NCI-H1436 treated with DMSO at 0.1 percent for 48 hours (cell line): ENCODE measurements at regions not wholly inside any gene's neighbourhood (a gene's known extent, or its start where the extent isn't known, plus 50 kb on each side); places are given as distances from the start of the nearest gene placed in this dataset.

Experiments
- DNase-seq: peaks from one replicate; lab custom pipeline; 2025; lab: John Stamatoyannopoulos, UW

DNA sequence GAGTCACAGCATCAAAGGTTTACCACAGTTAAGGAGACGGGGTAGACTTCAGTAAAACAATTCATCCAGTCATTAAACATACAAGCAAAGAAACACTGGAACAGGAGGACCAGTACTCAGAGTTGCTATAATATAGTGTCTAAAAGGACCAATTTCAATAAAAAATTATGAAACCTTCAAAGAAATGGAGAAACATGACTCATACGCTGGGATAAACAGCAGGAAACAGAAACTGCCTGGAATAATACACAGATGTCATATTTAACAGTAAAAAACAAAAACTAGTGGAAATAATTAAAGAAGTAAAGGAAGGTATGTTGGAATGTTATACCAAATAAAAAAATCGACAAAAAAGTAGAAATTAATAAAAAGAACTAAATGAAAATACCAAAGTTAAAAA, 1075.9 kb downstream of the NR2F1-AS1 start:
- no peak for DNase-seq

DNA sequence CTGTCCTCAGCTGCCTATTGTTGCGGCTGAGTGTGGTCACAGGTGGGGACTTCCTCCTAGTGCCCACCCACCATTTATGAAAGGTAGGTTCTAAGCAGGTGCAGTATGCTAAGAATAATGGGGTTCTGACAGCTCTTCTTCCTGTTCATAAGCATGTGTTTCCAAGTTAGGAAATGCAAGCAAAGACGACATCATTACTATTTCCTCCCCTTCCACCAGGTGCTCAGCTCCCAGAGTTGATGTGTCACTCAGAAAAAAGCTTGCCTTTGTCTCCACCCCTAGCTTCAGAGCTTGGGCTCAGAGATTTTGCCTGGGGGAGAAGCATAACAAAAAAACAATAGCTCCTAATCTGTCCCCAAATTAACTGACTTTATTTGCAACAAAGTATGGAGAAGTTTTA, 1076.7 kb downstream of the NR2F1-AS1 start:
- no peak for DNase-seq

DNA sequence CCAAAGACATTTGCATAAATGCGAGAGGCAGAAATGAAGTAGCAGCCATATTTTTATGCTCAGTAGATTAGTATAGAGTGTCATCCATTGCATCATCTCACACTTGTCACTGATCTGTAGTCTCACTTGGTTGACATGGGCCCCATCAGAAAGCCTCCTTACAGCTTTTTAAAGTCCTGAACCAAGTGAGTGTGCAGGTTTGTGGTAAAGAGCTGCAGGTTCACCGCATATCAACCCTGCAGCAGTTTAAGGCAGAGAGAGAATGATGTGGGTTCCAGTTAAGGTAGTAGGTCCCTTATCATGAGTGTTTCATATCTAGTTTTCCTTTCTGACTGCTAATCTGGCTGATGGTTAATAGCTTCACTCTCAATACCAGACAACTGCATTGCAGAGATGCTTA, 1080.3 kb downstream of the NR2F1-AS1 start:
- DNase-seq = no peak

DNA sequence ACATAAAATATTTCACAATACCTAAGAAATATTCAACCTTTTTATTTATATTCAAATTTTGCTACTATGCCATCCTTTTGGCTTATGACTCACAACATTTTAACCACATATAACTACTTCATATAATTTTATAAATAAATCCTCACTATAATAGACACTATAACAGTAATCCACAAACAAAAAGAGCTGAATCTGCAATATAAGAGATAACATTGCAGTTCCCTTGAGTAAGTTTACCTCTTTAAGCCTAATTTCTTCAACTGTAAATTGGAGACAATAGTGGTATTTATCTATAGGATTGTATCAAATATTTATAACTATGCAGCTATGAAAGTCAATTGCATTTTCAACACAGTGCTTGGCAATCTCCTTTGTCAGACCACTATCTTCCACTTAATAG, 1084.5 kb downstream of the NR2F1-AS1 start:
- DNase-seq = no peak

DNA sequence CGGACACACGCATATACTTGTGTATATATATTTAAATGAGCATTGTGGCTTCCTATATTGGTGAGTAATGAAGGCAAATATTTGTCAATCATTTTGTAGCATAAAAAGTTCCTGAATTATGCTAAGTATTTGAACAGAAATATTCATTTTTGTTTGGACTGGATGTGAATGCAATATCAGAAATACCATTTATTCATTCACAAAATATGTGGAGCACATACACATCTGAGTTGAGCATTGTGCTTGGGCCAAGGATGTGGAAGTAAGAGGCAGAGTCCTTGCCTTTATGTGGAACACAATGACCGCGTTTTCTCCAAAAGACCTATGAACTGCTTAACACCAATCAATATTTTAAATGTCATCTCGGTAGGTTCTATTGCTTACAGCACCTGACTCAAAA, 1086.5 kb downstream of the NR2F1-AS1 start:
- DNase-seq = no peak

DNA sequence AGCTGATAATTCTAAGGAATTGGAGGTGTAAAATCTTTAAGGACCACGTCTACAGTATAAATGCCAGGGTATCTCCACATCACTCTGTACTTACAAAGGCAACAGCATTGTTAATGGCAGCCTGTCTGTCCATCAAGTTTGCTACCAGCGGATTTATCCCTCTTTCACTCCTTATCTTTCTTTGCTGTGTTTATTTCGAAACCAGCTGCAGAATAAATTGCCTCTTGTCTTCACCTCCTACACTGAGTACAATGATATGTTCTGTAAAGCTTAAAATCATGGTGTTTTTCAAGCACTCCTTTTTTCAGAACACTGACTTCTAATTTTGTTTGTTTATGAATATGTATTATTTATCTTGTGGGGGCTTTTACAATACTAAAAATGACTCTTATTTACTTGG, 1088.1 kb downstream of the NR2F1-AS1 start:
- DNase-seq = no peak

DNA sequence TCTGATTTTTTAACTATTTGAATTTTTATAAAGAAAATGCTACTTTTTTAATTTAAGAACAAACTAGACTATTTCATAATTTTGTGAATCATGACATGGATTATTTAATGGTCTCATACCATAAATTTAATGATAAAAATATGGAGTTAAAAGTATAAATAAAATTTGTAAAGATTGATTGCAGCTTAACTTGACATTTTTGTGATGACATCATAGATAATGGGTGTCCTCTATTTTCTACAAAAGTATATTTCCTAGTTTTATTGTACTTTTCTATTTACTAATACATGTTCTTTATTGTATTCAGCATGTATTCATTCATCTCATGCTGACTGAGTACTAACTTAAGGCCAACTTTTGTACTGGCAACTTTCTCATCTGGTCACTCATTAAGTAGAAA, 1096.5 kb downstream of the NR2F1-AS1 start:
- no peak for DNase-seq

DNA sequence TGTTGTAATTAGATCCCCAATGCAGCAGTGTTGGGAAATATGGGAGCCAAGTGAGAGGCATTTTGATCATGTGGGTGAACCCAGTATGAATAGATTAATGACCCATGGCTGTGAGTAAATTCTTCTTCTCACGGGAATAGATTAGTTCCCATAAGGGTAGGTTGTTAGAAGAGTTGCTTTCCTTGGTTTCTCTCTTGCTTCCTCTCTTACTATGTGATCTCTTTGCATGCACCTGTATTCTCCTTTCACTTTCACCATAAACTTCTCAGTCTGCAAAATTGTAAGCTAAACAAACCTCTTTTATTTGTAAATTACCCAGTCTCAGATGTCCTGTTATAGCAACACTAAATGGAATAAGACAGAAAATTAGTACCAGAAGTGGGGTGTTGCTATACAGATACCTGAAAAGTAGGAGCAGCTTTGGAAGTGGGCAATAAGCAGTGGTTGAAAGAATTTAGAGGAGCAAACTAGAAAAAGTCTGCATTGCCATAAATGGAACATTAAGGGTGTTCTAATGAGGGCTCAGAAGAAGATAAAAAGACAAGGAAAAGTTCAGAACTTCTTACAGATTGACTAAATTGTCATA, 1090.0 kb upstream of the ARRDC3 start:
- DNase-seq = no peak

DNA sequence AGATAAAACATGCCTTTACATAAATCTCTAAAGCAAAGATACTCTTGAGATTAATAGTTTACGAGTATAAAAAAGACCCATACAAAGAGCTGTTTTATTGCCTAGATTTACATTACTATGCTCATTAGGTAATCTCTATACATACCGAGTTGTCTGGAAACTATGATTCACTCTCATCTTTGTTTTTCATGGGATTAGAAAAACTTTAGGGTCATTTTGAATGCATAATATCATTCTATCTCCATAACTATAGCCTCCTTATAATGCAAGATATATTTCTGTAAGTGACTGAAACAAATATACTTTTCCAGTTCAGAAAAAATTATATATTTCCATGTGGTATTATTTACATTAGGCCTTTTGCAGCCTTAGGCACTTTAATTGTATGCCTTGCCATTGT, 1088.7 kb upstream of the ARRDC3 start:
- DNase-seq = no peak

DNA sequence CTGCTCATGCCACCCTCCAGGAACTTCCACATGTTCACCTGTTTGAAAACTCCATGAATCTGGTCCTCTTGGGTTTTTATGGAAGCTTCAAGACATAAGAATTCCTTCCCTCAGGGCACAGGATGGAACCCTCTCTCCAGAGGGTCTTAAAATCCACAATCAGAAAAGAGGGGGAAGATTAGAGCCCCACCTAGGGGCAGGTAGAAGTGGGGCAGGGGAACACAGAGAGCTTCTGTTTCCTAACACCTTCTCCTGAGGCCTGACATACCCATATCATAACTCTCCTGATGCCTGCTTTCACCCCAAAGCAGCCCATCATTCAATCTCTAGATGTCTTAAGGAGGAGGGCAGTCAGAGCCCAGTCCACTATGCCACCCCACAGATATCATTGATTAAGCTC, 1087.7 kb upstream of the ARRDC3 start:
- no peak for DNase-seq

DNA sequence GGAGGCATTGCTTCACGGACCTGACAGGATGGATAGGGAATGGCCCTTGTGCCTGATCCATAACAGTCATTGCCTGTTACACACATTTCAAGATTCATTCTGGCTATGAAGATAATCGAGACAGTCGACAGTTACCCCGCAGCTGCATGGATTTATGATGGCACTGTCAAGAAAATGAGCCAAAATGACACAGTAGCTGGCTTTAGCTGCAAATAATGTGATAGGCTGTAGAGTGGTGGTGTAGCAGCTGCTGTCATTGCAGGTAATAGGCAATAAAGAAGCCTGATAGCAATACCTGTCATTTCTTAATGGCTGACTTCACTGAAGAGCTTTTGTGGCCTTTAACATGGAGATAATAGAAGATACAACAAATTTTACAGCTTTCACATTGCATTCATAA, 1085.2 kb upstream of the ARRDC3 start:
- DNase-seq = no peak

DNA sequence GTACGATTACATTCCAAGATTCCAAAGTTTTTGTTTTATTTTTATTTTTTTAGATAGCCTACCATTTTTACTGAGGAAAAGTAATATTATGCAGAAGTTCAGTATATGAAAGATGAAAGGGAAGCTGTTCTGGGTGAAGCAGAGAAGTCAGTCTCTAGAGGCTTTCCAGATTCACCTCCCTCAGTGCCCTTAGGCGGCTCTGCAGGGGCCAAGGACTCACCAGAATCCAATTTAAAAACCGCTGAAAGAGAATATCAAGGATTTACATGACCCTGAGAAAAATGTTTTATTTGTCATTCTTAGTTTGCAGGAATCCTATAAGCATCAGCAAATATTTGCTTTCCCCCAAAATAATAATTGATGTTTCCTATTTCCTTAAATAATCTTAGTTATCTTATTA, 1084.6 kb upstream of the ARRDC3 start:
- DNase-seq = no peak

DNA sequence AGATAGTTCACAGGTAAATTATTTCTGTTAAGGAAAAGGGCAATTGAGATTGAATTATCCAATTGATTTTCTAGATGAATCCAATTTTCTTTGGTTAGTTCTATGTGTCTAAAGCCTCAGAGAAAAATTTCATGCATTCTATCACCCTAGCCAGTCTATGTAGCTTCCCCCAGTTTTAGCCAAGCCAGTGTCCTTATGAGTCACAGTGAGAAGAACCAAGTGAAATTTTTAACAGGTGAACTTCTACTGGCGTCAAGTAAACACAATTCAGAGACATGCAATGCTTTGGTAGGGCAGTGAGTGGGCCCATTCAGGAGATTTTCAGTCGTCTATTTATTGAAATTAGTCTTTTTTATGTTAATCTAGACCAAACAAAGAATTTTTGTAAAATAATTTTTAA, 1077.4 kb upstream of the ARRDC3 start:
- no peak for DNase-seq

DNA sequence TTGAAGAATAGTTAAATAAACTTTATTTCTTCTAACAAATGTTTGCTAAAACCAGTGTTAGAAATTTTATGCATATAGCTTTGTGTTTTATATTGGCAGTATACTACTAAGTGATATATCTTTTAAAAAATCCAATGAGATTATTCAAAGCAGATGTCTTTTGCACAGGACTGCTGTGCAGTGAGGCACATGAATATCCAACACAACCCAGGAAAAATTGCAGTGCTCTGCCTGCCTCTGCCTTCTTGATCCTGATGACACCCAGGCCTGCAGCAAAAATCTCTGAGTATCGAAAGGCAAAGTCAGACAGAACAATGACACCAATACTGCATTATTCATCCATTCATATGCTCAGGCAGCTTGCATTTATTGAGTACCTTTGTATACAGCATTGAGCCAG, 1076.5 kb upstream of the ARRDC3 start:
- DNase-seq = no peak

DNA sequence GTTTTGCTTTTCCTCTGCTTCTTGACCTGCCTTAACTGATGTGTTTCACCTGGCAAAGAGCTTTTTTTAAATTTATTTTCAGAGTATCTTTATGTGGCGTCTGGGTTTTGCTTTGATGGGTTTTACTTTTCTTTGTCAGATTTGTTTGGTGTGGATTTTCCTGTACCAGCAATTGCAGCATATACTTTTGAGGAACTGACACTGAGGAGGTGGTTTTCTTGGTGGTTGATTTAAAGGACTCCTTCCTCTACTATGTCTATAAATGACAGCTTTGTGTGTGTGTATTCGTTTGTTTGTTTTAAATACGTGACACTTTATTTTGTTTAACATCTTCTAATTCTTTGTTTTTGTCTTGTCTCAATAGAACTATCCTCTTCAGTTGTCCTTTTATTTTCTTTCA, 1071.9 kb upstream of the ARRDC3 start:
- DNase-seq = no peak

DNA sequence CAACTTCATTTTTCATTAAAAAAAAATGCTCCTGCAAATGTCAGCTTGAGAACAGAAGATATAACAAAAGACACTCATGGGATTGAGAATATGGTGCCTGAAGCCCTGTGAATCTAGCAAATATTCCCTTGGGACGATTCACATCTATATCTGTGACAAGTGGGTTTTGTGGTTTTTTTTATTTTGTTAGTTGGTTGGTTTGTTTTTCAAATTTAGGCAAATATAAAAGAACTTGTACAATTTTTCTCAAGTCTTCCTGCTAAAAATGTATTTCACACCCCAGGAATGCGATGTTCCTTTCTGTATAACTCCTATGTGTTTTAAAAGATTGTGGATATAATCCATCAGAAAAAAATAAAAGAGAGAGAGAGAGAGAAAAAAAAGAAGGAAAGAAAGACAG, 1061.8 kb upstream of the ARRDC3 start:
- no peak for DNase-seq

DNA sequence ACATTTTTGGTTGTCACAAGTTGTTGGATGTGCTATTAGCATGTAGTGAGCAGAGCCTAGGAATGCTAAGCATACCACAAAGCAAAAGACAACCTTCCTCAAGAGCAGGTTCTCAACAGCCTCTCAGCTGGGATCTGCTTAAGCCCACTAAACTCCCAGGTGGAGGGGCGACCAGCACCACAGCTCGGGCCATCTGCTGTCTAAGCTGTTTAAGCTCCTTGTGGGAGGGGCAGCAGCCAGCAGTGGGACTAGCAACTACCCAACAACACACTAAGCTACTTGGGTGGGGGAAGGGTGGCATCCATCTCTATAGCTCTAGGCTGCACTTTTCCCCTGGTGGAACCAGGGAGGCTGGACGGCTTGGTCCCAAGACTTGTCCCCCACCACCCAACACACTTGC, 1052.7 kb upstream of the ARRDC3 start:
- DNase-seq = no peak

DNA sequence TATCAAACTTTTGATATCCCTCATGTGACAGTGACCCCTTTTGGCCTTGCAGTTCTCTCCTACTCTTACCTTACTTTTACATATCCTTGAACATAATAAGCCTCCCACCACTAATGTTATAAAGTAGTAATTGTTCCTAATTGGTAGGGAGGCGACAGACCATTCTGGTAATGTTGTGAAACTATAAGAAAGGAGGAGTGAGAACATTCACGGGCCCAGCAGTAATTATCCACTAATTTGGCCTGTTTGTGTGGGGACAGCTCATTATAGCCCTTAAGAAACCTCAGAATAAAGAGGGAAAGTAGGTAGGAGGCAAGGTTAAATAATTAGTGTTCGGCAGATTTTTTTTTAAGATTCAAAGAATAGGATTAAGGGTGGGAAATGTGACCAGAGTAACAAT, 1046.5 kb upstream of the ARRDC3 start:
- DNase-seq = no peak

DNA sequence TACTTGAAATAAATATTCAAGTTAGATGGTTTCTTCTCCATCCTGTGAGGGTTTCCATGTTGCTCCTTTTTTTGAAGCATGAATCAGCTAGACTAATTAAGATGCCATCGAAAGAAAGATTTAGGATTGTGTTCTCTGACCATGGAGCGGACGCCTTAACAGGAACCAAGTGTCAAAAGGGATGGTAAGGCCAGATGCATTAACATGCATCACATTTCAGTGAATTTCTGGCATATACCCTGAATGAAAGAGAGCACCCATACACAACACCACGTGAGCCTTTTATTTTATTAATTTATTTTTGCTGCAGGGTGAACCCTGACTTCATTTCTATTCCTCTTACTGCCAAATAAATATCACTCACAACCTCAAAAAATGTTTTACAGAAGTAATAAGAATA, 1045.3 kb upstream of the ARRDC3 start:
- no peak for DNase-seq

DNA sequence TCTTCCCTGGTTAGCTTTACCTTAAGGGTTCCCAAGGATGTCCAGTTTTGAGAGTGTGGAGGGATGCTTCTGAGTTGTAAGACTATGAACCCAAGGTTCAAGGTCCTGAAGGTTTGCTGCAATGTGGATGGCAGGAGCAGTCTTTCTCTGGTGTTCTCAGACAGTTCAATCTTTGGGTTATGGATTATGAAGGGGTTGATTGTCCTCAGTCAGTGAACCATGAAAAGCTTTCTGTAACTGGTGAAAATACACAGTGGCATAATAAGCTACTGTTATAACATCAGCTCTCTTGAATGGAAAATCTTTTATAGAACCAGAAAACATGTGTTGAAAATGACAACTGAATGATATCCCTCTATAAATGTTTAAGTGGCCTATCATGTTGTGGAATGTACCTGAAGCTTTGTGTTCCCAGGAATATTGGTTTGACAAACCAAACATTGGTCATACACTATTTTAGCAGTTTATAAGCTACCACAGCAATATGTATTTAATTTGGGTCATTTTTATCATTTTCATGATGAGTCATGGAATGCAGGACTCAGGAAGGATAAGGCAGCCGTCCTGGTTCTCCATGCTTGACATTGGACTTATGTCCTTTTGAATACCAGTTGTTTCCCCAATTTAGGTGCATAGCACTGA, 1041.8 kb upstream of the ARRDC3 start:
- no peak for DNase-seq

DNA sequence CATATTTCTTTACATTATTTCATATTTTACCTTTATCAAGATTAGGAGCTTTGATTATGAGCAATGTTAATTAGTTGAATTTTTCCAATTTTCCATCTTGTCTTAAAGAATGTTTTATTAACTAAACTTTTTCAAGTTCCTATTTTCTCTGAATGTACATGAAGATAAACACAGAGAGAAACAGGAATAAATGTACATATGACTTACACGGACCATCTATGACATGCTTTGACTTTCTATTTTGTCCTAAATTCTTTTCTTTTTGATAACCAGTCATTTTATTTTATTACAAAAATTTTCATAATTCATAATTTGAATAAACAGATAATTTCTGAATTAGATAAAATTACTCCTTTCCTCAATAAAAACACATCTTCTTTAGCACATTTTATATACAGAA, 1038.8 kb upstream of the ARRDC3 start:
- DNase-seq = no peak

DNA sequence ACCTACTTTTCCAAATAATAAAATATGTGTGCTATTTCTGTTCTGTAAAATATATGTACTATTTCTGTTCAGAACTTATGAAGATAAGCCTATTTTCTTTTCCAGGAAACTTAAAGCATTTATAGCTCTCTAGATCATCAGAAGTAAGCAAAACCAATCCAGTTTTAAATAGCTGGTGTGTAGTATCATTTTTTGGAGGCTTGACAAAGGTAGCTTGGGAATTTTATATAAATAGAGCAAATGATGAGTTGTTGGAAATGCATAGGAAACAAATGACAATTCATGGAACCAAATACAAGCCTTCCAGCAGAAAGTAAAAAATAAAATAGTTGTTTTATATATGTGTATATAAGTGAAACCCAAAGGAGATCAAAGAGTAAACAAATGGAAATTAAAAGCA, 1038.1 kb upstream of the ARRDC3 start:
- no peak for DNase-seq

DNA sequence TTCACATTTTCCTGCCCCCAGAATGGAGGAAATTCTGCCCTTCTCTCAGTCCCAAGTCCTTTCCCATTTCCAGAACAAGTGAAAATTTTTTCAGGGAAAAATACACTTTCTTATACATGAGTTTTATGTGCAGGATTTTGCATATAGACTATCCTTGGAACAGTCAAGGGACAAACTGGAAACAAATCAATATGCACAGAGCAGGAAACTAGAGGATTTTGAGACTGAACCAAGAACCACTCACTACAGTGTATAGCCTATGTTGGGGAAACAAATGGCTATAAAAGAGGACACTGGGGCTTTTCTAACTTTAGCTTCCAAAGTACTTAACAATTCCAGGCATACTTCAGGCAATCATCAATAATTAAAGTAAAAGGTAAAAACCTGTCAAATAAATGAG, 1036.1 kb upstream of the ARRDC3 start:
- no peak for DNase-seq

DNA sequence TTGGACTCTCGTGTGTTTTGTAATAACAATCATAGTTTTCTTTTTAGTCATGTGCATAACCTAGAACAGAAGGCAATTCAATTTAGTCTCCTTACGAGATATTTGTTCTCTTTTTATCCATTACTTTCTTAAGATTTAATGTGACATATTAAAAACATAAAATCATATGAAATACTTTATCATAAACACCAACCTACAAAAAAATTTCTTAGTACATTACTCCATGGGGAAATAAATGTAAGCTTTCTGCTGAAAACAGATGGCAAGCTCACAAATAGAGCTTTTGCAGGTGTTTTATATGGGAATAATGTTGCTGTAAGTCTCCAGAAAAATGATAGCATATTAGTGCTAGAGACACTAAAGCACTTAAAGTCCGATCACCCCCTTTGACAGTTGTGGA, 1035.2 kb upstream of the ARRDC3 start:
- no peak for DNase-seq

DNA sequence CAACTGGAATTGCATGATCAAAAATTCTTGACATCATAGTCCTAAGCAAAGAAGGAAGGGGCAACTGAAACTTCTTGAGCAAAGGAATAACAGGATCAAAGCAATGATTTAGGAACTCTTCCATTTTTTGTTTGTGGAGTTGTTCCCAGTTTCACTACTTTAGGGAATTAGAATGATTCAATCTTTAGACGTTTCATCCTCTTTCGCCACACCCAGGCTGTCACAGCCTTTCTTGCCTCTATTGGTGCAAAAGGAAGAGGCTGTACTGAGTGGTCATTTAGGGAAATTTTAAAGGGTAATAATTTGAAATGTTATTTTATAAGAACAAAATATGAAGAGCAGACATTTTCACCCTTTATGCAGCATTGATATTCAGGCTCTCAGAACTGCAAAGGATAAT, 1026.0 kb upstream of the ARRDC3 start:
- no peak for DNase-seq
